Activated CD4-positive, alpha-beta T cell treated with anti-CD3 and anti-CD28 coated beads for 36 hours (primary cell): ENCODE measurements at regions not wholly inside any gene's neighbourhood (a gene's known extent, or its start where the extent isn't known, plus 50 kb on each side); places are given as distances from the start of the nearest gene placed in this dataset.

Experiments
- ATAC-seq: fragments of 200-7000 bp; cut with Tn5 transposase; one replicate; pipeline ENCODE4 v1.10.0; 2021; ENCODE audit warnings: mild to moderate bottlenecking, moderate library complexity
- CTCF ChIA-PET: fragments of 350-600 bp; sonication (Branson Sonifier 250); formaldehyde crosslinking; loops from one replicate; lab custom pipeline; 2021; ENCODE audit warnings: antibody characterized with exemption; lab: Charles Lee
- POLR2A ChIA-PET: fragments of 350-600 bp; sonication (Branson Sonifier 250); formaldehyde crosslinking; loops from one replicate; lab custom pipeline; 2021; ENCODE audit warnings: antibody characterized with exemption, inconsistent platforms; lab: Charles Lee
- DNase-seq: peaks from one replicate; pipeline ENCODE4 v3.0.0-alpha.2; 2020
- H3K27ac Mint-ChIP-seq: one replicate; pipeline ENCODE4 v1.8.0; 2021; ENCODE audit warnings: mixed read lengths
- H3K27me3 Mint-ChIP-seq: one replicate; pipeline ENCODE4 v1.8.0; 2021; ENCODE audit warnings: mixed read lengths
- H3K36me3 Mint-ChIP-seq: one replicate; pipeline ENCODE4 v1.8.0; 2021; ENCODE audit warnings: low read depth, mixed read lengths
- H3K4me1 Mint-ChIP-seq: one replicate; pipeline ENCODE4 v1.8.0; 2021; ENCODE audit warnings: mixed read lengths
- H3K4me3 Mint-ChIP-seq: one replicate; pipeline ENCODE4 v1.8.0; 2021; ENCODE audit warnings: mild to moderate bottlenecking, moderate library complexity, mixed read lengths
- H3K9me3 Mint-ChIP-seq: one replicate; pipeline ENCODE4 v1.8.0; 2021; ENCODE audit warnings: low read depth, mixed read lengths
- intact Hi-C, 2 experiments: fragments of 100-400 bp; cut with DNase I in 1 of 2; cut with micrococcal nuclease in 1 of 2; formaldehyde crosslinking; loops; one replicate each; pipeline versions ENCODE4 v1.14.2 to v1.15.1; 2022 to 2024; cut with DNase I, micrococcal nuclease

DNA sequence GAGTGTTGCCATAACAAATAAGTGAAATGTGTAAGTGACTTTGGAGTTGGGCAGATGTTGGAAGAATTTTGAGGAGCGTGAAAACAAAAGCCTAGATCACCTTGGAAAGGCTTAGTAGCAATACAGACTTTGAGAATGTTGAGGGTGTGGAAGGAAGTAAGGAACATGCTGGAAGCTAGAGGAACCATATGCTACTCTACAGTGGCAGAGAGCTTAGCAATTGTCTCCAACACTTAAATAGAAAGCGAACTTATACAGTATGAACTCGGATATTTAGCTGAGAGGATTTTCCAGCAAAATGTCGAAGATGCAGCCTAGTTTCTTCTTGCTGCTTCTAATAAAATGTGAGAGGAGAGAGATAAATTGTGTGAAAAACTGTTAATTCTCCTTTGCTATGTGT, 271.2 kb downstream of the ADRA2A start:
- peaks cover 1% of the 10 kb centered on the region for H3K9me3 Mint-ChIP-seq
- no peaks in the 10 kb centered on the region for H3K36me3 Mint-ChIP-seq
- intact Hi-C loops, result no loop called here
- DNase-seq (no peak), ATAC-seq (no peak)
- H3K27ac Mint-ChIP-seq, result no peak overlapping the region
- CTCF ChIA-PET, result no interaction called here
- POLR2A ChIA-PET, result no interaction called here
- peaks cover 11% of the 10 kb centered on the region for H3K27me3 Mint-ChIP-seq
- H3K4me1 Mint-ChIP-seq, result no peaks in the 10 kb centered on the region
- H3K4me3 Mint-ChIP-seq, result no peak overlapping the region

DNA sequence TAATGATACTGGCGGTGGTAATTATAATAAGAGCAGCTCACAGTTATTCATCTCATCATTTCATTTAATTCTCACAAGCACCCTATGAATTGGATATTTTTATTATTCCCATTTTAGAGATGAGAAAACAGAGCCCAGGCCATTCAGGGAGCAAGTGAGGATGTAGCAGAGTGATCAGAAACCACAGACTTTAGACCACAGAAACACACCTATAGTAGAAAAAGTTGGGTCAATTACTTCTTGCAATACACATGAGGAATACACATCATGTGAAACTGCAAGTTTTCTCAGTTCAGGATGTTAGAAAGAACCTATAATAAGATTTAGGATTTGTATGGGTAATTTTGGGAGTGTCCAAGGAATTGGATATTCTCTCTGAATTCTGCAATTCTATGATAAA, 278.0 kb downstream of the ADRA2A start:
- Mint-ChIP-seq H3K27ac (no peak overlapping the region), H3K4me3 (no peak overlapping the region), H3K4me1 (no peaks in the 10 kb centered on the region), H3K9me3 (no peaks in the 10 kb centered on the region), H3K27me3 (peaks cover 20% of the 10 kb centered on the region), H3K36me3 (no peaks in the 10 kb centered on the region)
- DNase-seq (no peak), ATAC-seq (no peak)
- POLR2A ChIA-PET, result no interaction called here
- intact Hi-C loops, result no loop called here
- CTCF ChIA-PET, result no interaction called here

DNA sequence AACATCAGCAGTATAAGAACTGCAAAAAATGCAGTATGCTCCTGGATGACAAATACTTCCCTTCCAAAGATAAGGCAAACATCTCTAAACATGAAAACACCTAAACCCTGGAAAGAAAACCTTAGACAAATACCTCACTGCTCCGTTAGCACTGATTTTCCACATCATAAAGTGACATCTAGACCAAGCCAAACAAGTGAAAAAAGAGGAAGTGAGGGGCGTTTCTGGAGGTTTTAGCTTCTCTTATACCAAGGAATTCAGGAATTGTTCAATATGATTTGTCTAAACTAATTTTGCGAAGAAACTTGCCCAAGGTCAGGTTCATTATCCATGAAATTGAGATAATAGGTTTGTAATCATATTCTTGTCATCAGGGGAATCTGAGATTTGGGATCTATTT, 279.7 kb downstream of the ADRA2A start:
- no peaks in the 10 kb centered on the region for H3K36me3 Mint-ChIP-seq
- intact Hi-C loops, result no loop called here

DNA sequence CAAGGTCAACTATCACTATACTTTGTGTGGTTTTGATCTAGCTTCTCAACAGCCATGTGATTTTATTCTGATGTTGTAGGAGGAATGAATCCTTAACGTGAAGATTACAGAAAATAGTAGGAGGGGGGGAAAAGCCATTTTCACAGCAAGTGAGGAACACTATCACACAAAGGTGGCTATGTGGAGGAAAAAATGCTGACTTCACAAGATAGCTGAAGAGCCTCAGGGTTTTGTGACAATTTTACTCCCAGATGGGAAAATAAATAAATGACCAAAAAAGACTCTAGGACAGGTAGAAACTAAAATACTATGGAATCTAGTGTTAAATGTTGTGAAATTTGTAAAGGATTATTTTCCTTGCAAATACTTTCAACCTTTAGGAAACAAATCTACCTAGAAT, 281.0 kb downstream of the ADRA2A start:
- H3K9me3 Mint-ChIP-seq, result no peaks in the 10 kb centered on the region
- intact Hi-C loops, result no loop called here

More for the DNA sequence above, 279.7 kb downstream of the ADRA2A start:
- POLR2A ChIA-PET, result no interaction called here
- Mint-ChIP-seq H3K9me3 (no peaks in the 10 kb centered on the region), H3K4me3 (no peak overlapping the region), H3K27ac (no peak overlapping the region), H3K4me1 (no peaks in the 10 kb centered on the region), H3K27me3 (peaks cover 17% of the 10 kb centered on the region)
- CTCF ChIA-PET, result no interaction called here
- ATAC-seq (no peak), DNase-seq (no peak)

DNA sequence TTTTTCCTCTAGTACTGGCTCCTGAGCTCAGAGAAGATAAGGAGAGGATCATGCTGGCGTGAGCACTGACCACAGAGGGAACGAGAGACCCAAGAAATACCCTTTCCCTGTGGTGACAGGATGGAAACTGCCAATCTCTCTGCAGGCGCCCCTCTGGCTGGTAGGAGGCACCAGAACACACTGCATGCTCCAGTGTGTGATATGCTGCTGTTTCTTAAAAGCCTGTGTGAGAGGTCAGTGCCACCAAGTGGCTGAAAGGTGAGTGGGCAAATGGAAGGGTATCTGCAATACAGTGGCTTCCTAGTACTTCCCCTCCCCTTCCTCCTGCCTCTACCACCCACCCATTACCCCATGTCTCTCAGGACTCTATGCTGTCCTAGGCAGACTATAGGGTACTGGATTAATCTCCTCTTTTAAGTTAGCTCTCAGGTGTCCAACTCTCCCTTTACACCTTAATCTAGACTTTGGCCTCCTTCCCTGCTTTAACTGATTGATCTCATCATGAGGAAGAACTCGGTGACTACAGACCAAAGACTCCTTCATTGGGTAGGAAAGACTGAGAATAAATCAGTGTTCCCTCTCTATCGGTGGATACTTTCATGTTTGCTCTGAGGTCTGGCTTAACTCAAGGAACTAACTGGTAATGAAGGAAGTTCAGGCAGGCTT, 283.6 kb downstream of the ADRA2A start:
- Mint-ChIP-seq H3K4me1 (no peaks in the 10 kb centered on the region), H3K36me3 (no peaks in the 10 kb centered on the region), H3K27me3 (peaks cover 10% of the 10 kb centered on the region), H3K4me3 (no peak overlapping the region), H3K27ac (no peak overlapping the region), H3K9me3 (no peaks in the 10 kb centered on the region)
- intact Hi-C loops, result loop anchor here in 1 of 2 experiments (5.0 kb wide), 2 partner anchors 283 to 613 kb away; partner anchors contain the start of gene ADRA2A
- ATAC-seq (peak; percentile 65), DNase-seq (peak; percentile 20)
- CTCF ChIA-PET, result interaction anchor here (0.6 kb wide), 1 partner anchor 443 kb away, joined by 3 read pairs; no protein-coding TSS in a partner anchor
- POLR2A ChIA-PET, result no interaction called here

More for the DNA sequence above, 281.0 kb downstream of the ADRA2A start:
- Mint-ChIP-seq H3K27ac (no peak overlapping the region), H3K36me3 (no peaks in the 10 kb centered on the region), H3K27me3 (peaks cover 18% of the 10 kb centered on the region), H3K4me1 (no peaks in the 10 kb centered on the region), H3K4me3 (no peak overlapping the region)
- DNase-seq (no peak), ATAC-seq (no peak)
- CTCF ChIA-PET, result no interaction called here
- POLR2A ChIA-PET, result no interaction called here

DNA sequence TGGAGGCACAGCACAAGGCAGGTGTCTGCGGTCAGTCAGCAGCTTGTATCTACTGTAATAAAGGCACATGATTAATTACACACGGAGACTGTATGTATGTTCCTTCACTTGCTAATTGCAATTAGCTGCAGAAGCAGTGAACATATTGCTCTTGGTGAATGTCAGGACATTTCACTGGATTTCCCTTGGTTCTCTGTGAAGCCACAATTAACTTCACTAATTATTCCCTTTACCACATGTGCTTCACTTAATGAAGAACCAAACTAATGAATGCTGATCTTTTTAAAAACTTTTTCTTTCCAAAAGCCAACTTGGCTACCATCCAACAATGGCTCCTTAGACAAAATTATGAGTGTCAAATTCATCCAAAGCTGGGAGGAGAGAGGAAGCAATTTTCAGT, 290.7 kb downstream of the ADRA2A start:
- Mint-ChIP-seq H3K27ac (no peak overlapping the region), H3K36me3 (no peaks in the 10 kb centered on the region), H3K27me3 (peaks cover 2% of the 10 kb centered on the region), H3K9me3 (no peaks in the 10 kb centered on the region), H3K4me1 (no peaks in the 10 kb centered on the region), H3K4me3 (no peak overlapping the region)
- CTCF ChIA-PET, result no interaction called here
- ATAC-seq (no peak), DNase-seq (no peak)
- intact Hi-C loops, result no loop called here
- POLR2A ChIA-PET, result no interaction called here

DNA sequence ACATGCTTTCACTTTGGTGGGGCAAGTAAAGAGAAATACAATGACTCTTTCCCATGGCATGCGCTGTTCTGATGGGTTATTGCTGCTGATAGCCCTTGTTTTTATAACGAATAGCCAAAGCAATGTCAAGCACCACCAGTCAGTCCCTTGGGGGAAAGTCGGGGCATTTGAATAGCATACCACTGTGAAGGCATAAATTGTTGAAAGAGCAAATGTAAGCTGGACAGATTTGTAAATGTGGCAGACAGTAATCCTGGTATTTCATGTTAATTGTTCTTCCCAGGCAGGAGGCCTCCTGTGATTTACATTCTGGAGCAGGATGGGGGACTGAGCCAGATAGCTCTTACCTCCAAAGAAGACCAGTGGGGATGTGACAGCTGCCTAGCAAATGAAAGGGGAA, 293.3 kb downstream of the ADRA2A start:
- no peak for DNase-seq
- ChIA-PET POLR2A (no interaction called here), CTCF (no interaction called here)
- H3K27me3 Mint-ChIP-seq, result peaks cover 2% of the 10 kb centered on the region
- H3K27ac Mint-ChIP-seq, result no peak overlapping the region
- H3K4me1 Mint-ChIP-seq, result no peaks in the 10 kb centered on the region
- no peaks in the 10 kb centered on the region for H3K9me3 Mint-ChIP-seq
- no peak overlapping the region for H3K4me3 Mint-ChIP-seq
- intact Hi-C loops, result no loop called here
- ATAC-seq, result no peak
- no peaks in the 10 kb centered on the region for H3K36me3 Mint-ChIP-seq

DNA sequence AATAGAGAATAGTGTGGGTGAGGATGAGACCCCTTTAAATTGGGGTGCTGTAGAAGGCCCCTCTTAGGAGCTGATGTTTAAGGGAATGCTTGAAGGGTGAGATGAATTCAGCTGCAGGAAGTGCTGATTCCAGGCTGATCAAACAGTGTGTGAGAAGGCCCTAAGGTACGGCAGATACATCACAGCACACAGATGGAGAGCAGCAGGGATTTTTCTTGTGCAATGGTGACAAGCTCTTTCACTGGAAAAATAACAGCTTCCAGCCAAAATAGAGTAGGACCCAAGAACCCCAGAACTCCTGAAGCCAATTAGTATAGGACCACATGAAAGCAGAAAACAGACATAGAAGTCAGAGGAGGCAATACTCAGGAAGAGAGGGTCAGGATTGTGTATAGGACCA, 296.9 kb downstream of the ADRA2A start:
- ATAC-seq (no peak), DNase-seq (no peak)
- CTCF ChIA-PET, result no interaction called here
- no peak overlapping the region for H3K27ac Mint-ChIP-seq
- H3K4me1 Mint-ChIP-seq, result no peaks in the 10 kb centered on the region
- no peak overlapping the region for H3K4me3 Mint-ChIP-seq
- POLR2A ChIA-PET, result no interaction called here
- intact Hi-C loops, result no loop called here
- no peaks in the 10 kb centered on the region for H3K36me3 Mint-ChIP-seq
- no peaks in the 10 kb centered on the region for H3K9me3 Mint-ChIP-seq
- peaks cover 5% of the 10 kb centered on the region for H3K27me3 Mint-ChIP-seq

DNA sequence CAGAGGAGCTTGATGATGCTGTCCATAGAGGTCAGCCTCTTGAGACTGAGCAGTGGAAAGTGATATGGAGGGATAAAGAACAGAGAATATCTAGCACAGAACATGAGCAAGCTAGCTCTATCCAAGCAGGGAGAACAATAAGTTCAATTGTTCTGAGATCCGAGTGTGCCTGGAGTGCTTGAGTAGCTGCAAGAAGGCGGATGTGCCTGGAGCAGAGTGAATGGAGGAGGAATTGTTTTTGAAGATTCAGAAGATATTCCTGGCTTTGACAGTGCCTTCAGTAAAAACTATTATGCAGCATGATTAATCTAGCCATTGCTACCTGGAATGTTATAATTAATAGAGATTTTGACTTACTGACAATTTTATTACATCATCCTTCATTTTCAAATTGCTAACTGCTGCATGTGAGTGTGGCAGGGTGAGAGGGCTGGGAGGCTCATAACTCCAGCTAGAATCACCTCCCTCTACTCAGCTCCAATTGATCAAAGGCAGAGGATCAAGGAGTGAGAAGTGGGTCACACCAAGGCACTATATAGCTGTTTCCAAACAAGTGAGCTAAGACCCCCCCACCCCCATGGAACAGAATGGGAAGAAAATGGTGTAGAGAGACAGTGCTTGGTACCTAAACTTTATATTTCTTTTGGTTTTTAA, 302.8 kb downstream of the ADRA2A start:
- ChIA-PET POLR2A (no interaction called here), CTCF (no interaction called here)
- intact Hi-C loops, result no loop called here
- H3K4me1 Mint-ChIP-seq, result peaks cover 3% of the 10 kb centered on the region
- no peak overlapping the region for H3K4me3 Mint-ChIP-seq
- H3K27me3 Mint-ChIP-seq, result peaks cover 18% of the 10 kb centered on the region
- H3K36me3 Mint-ChIP-seq, result no peaks in the 10 kb centered on the region
- no peak overlapping the region for H3K27ac Mint-ChIP-seq
- DNase-seq, result no peak
- no peak for ATAC-seq
- H3K9me3 Mint-ChIP-seq, result no peaks in the 10 kb centered on the region

DNA sequence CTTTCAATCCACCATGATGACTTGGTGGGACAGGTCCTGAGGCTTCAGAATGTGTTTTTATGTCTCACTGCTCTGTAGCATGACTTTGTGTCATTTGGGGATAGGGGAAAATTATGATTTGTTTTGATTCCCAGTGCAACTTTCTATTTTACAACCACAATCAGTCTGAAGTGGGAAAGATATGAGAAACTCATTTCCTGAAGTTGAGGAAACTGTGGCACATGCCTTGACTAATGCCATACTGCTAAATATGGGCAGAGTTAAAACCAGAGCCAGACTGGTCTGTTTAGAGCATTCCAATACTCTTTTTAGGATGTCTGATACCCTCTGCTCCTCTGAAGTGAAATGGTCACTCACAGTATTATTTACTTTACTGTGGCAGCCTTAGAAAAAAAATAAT, 307.7 kb downstream of the ADRA2A start:
- H3K27ac Mint-ChIP-seq, result no peak overlapping the region
- peak; percentile 18 for DNase-seq
- no peak overlapping the region for H3K4me3 Mint-ChIP-seq
- intact Hi-C loops, result no loop called here
- H3K27me3 Mint-ChIP-seq, result peaks cover 20% of the 10 kb centered on the region
- H3K9me3 Mint-ChIP-seq, result no peaks in the 10 kb centered on the region
- POLR2A ChIA-PET, result no interaction called here
- H3K4me1 Mint-ChIP-seq, result peaks cover 4% of the 10 kb centered on the region
- peak; percentile 72 for ATAC-seq
- no peaks in the 10 kb centered on the region for H3K36me3 Mint-ChIP-seq
- CTCF ChIA-PET, result no interaction called here

DNA sequence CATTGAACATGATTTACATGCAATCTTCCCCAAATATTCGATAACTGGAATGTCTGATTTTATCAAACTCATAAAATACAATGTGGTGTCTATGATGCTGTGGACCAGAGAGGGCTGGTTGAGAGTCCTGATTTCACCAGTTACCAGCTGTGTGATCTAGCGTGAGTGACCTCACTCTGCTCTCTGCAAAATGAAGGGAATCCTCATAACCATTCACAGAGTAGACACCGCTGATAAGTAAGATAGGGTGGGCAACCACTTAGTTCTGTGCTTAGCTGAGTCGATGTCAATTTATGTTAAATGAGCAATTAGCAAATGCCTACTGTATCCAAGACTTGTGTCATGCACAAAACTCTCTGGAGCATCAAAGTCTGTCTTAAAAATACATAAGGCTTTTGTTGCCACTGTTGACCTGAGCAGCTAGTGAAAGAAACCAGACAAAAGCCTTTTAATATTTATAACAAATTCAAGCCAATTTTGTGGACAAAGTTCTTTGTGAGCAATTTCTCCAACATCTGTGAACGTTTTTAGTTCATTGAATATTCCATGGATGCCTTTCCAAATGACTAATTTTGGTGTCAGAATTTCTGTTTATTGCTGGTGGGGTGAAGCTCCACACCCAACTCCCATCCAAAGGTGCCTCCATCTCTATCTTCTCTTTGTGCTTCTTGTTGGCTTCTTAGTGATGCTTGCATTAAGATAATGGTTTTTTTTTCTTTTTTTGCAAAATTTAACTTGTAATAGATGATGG, 314.2 kb downstream of the ADRA2A start:
- ChIA-PET CTCF (interaction anchor here (1.0 kb wide), 1 partner anchor 718 kb away, joined by 3 read pairs; no protein-coding TSS in a partner anchor), POLR2A (no interaction called here)
- no peaks in the 10 kb centered on the region for H3K36me3 Mint-ChIP-seq
- H3K4me1 Mint-ChIP-seq, result no peaks in the 10 kb centered on the region
- H3K4me3 Mint-ChIP-seq, result no peak overlapping the region
- ATAC-seq, result no peak
- no peaks in the 10 kb centered on the region for H3K9me3 Mint-ChIP-seq
- no peak for DNase-seq
- intact Hi-C loops, result no loop called here
- H3K27me3 Mint-ChIP-seq, result peaks cover 12% of the 10 kb centered on the region
- H3K27ac Mint-ChIP-seq, result no peak overlapping the region

DNA sequence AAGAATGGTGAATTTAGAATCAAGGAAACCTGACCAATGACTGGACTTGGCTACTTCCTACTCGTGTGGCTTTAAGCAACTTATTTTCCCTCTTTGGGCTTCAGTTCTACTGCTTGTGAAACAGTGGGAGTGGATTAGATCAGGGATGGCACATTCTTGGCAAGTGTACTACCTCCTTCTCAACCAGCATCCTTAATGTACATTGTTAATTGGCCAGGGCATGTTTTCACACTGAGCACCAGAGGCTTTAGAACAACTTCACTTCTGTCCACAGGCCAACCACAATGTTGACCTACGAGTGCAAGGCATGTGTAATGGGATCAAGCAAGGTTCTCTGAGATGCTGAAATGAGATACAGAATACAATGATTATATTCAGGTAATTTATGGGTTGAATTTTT, 315.3 kb downstream of the ADRA2A start:
- no peak for ATAC-seq
- peaks cover 10% of the 10 kb centered on the region for H3K27me3 Mint-ChIP-seq
- ChIA-PET POLR2A (no interaction called here), CTCF (no interaction called here)
- no peak for DNase-seq
- H3K4me3 Mint-ChIP-seq, result no peak overlapping the region
- H3K9me3 Mint-ChIP-seq, result no peaks in the 10 kb centered on the region
- no peaks in the 10 kb centered on the region for H3K4me1 Mint-ChIP-seq
- H3K36me3 Mint-ChIP-seq, result no peaks in the 10 kb centered on the region
- no peak overlapping the region for H3K27ac Mint-ChIP-seq
- intact Hi-C loops, result no loop called here
